CD14-positive monocyte (primary cell): ENCODE measurements at regions not wholly inside any gene's neighbourhood (a gene's known extent, or its start where the extent isn't known, plus 50 kb on each side); places are given as distances from the start of the nearest gene placed in this dataset.

Experiments used
- DNase-seq, 3 donors: peaks; one replicate each; pipeline ENCODE4 v3.0.0-alpha.2; 2011 to 2022
- H2AFZ ChIP-seq: 2 replicates; pipeline ENCODE4 v1.6.0; 2012; ENCODE audit warnings: mild to moderate bottlenecking, low read depth, low read length, inconsistent platforms; ENCODE audit not compliant: insufficient read depth, poor library complexity, severe bottlenecking
- H3K27ac ChIP-seq, 2 donors: 1 replicate in 1 of 2; 2 replicates in 1 of 2; pipeline ENCODE4 v1.5.1; 2012 to 2013; ENCODE audit warnings: low read length in 2 of 2, control low read depth in 1 of 2, inconsistent platforms in 1 of 2, low read depth in 1 of 2, mild to moderate bottlenecking in 1 of 2
- H3K27me3 ChIP-seq, 2 donors: one replicate each; pipeline versions ENCODE4 v1.6.0 to v1.6.1; 2011 to 2013; ENCODE audit warnings: low read length in 2 of 2; ENCODE audit not compliant: control insufficient read depth in 2 of 2, insufficient read depth in 2 of 2
- H3K36me3 ChIP-seq, 2 donors: replicated peaks in 1 of 2; 1 replicate in 1 of 2; 2 replicates in 1 of 2; pipeline versions ENCODE4 v1.5.1 to v1.6.1; 2012 to 2013; ENCODE audit warnings: low read length in 2 of 2, control low read depth in 1 of 2, inconsistent platforms in 1 of 2, mild to moderate bottlenecking in 1 of 2; ENCODE audit not compliant: insufficient read depth in 2 of 2, control insufficient read depth in 1 of 2
- H3K4me1 ChIP-seq, 2 donors: 1 replicate in 1 of 2; 2 replicates in 1 of 2; pipeline versions ENCODE4 v1.5.1 to v1.6.1; 2012 to 2013; ENCODE audit warnings: low read length in 2 of 2, control low read depth in 1 of 2, inconsistent platforms in 1 of 2, mild to moderate bottlenecking in 1 of 2, moderate library complexity in 1 of 2; ENCODE audit not compliant: insufficient read depth in 2 of 2, control insufficient read depth in 1 of 2
- H3K4me2 ChIP-seq: replicated peaks from 2 replicates; pipeline ENCODE3; 2012; ENCODE audit warnings: low read length, moderate library complexity, mild to moderate bottlenecking; ENCODE audit not compliant: poor library complexity, severe bottlenecking; ENCODE audit errors: extremely low read depth
- H3K4me3 ChIP-seq, 3 experiments: fragments of 200-600 bp in 1 of 3; sonication (generic) in 1 of 3; replicated peaks in 1 of 3; 1 replicate in 2 of 3; 2 replicates in 1 of 3; pipeline ENCODE4 v1.5.1; 2011 to 2013; ENCODE audit warnings: low read length in 3 of 3, mild to moderate bottlenecking in 3 of 3, control low read depth in 2 of 3, low read depth in 2 of 3, inconsistent platforms in 1 of 3, moderate library complexity in 1 of 3
- H3K79me2 ChIP-seq: 2 replicates; pipeline ENCODE4 v1.6.0; 2012; ENCODE audit warnings: mild to moderate bottlenecking, control low read depth, inconsistent platforms, low read length, moderate library complexity; ENCODE audit not compliant: insufficient read depth
- H3K9ac ChIP-seq: 2 replicates; pipeline ENCODE4 v1.6.0; 2017; ENCODE audit warnings: low read length, mild to moderate bottlenecking; ENCODE audit not compliant: insufficient read depth, poor library complexity, severe bottlenecking
- H3K9me3 ChIP-seq, 2 donors: replicated peaks in 1 of 2; 1 replicate in 1 of 2; 2 replicates in 1 of 2; pipeline versions ENCODE4 v1.5.1 to v1.6.1; 2012 to 2013; ENCODE audit warnings: low read length in 2 of 2, control low read depth in 1 of 2; ENCODE audit not compliant: control insufficient read depth in 1 of 2, insufficient read depth in 1 of 2
- H4K20me1 ChIP-seq: 2 replicates; pipeline ENCODE4 v1.6.0; 2012; ENCODE audit warnings: mild to moderate bottlenecking, low read length, control low read depth, moderate library complexity; ENCODE audit not compliant: insufficient read depth
- H3K27ac Mint-ChIP-seq, 7 donors: one replicate each; pipeline ENCODE4 v1.8.0; 2020; ENCODE audit warnings: mild to moderate bottlenecking in 7 of 7, mixed read lengths in 7 of 7, moderate library complexity in 6 of 7, inconsistent platforms in 2 of 7
- H3K27me3 Mint-ChIP-seq, 3 donors: one replicate each; pipeline ENCODE4 v1.8.0; 2021 to 2022; ENCODE audit warnings: low read depth in 3 of 3, mild to moderate bottlenecking in 3 of 3, mixed read lengths in 3 of 3, moderate library complexity in 3 of 3, inconsistent platforms in 1 of 3
- H3K36me3 Mint-ChIP-seq, 2 donors: one replicate each; pipeline ENCODE4 v1.8.0; 2020; ENCODE audit warnings: mixed read lengths in 2 of 2, inconsistent platforms in 1 of 2, mild to moderate bottlenecking in 1 of 2
- H3K4me1 Mint-ChIP-seq: one replicate; pipeline ENCODE4 v1.8.0; 2020; ENCODE audit warnings: mild to moderate bottlenecking, mixed read lengths
- H3K4me3 Mint-ChIP-seq, 2 donors: one replicate each; pipeline ENCODE4 v1.8.0; 2020; ENCODE audit warnings: mild to moderate bottlenecking in 2 of 2, mixed read lengths in 2 of 2, moderate library complexity in 1 of 2
- H3K9me3 Mint-ChIP-seq, 7 donors: one replicate each; pipeline ENCODE4 v1.8.0; 2020 to 2022; ENCODE audit warnings: mixed read lengths in 7 of 7, mild to moderate bottlenecking in 6 of 7, moderate library complexity in 6 of 7, inconsistent platforms in 2 of 7
- CTCF ChIP-seq: fragments of 200-600 bp; IDR thresholded peaks from one replicate; pipeline ENCODE4 v1.8.0; 2022; ENCODE audit warnings: antibody characterized with exemption, mild to moderate bottlenecking
- WGBS: methylation state at CpG from one replicate; pipeline ENCODE4 v1.1.5; 2013; ENCODE audit warnings: missing lambda C conversion rate; ENCODE audit not compliant: insufficient coverage; 5-methylcytosine and 5-hydroxymethylcytosine counted together
- intact Hi-C, 2 donors: fragments of 100-400 bp; cut with micrococcal nuclease; formaldehyde crosslinking; loops; one replicate each; pipeline versions ENCODE4 v1.15.0 to v1.15.1; 2023

DNA sequence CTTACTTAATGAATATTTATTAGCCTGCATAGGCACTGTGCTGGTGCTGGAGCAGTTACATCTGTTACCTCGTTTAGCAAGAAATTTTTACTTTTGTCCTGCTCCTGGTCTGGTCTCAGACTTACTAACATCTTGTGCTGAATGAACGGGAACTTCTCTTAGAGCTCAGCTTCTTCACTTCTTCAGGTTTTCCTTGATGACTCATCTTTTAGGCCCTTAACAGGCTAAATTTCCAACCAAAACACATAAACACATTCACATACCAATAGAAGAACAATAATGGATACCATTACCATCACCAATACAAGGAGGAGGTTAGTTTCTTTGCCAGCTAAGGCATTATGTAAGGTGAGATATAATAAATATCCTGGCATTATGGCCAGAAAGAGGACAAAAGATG lies 68.9 kb downstream of the IFI44 start:
- Mint-ChIP-seq H3K4me3 (no peak overlapping the region), H3K27me3 (peaks cover 0 to 2% (median 2%) of the 10 kb centered on the region in 3 donors), H3K27ac (no peak overlapping the region), H3K9me3 (peaks cover 0 to 3% (median 0%) of the 10 kb centered on the region in 7 donors), H3K4me1 (no peaks in the 10 kb centered on the region), H3K36me3 (no peaks in the 10 kb centered on the region)
- H3K79me2 ChIP-seq: no peaks in the 10 kb centered on the region
- WGBS: 79% methylated on average over 2 of the region's 2 CpGs
- no peaks in the 10 kb centered on the region for H3K4me1 ChIP-seq
- intact Hi-C loops: no loop called here
- H3K27me3 ChIP-seq: no peaks in the 10 kb centered on the region
- no peaks in the 10 kb centered on the region for H3K9me3 ChIP-seq
- H2AFZ ChIP-seq: no peak overlapping the region
- no peaks in the 10 kb centered on the region for H3K36me3 ChIP-seq
- no peak overlapping the region for H3K9ac ChIP-seq
- no peak overlapping the region for H3K4me3 ChIP-seq
- H4K20me1 ChIP-seq: no peaks in the 10 kb centered on the region
- no peak overlapping the region for H3K4me2 ChIP-seq
- no peak for DNase-seq
- no peak for TF ChIP-seq CTCF
- no peak overlapping the region for H3K27ac ChIP-seq

GRCh38 chr1:78721136-78721535 lies 71.5 kb downstream of the IFI44 start:
- Mint-ChIP-seq H3K4me1 (no peaks in the 10 kb centered on the region), H3K36me3 (no peaks in the 10 kb centered on the region), H3K4me3 (no peak overlapping the region), H3K27me3 (peaks cover 0 to 2% (median 2%) of the 10 kb centered on the region in 3 donors), H3K9me3 (peaks cover 0 to 3% (median 0%) of the 10 kb centered on the region in 7 donors), H3K27ac (no peak overlapping the region)
- no peak overlapping the region for H3K9ac ChIP-seq
- H3K27me3 ChIP-seq: no peaks in the 10 kb centered on the region
- peaks cover 0 to 2% of the 10 kb centered on the region in 2 donors for H3K9me3 ChIP-seq
- TF ChIP-seq CTCF: no peak
- no peaks in the 10 kb centered on the region for H4K20me1 ChIP-seq
- no peak overlapping the region for H3K27ac ChIP-seq
- H3K79me2 ChIP-seq: no peaks in the 10 kb centered on the region
- H2AFZ ChIP-seq: no peak overlapping the region
- no CpG with 5 or more reads among the region's 3 CpGs for WGBS
- H3K36me3 ChIP-seq: no peaks in the 10 kb centered on the region
- H3K4me2 ChIP-seq: no peak overlapping the region
- no peaks in the 10 kb centered on the region for H3K4me1 ChIP-seq
- no peak for DNase-seq
- intact Hi-C loops: no loop called here
- H3K4me3 ChIP-seq: no peak overlapping the region
